Stimulated activated CD4-positive, alpha-beta T cell treated with anti-CD3 and anti-CD28 coated beads, Interleukin-15, amount 100 ng/mL, for 1 hour (primary cell): ENCODE measurements at regions not wholly inside any gene's neighbourhood (a gene's known extent, or its start where the extent isn't known, plus 50 kb on each side); places are given as distances from the start of the nearest gene placed in this dataset.

Experiments used
- DNase-seq, 2 donors: peaks; one replicate each; pipeline ENCODE4 v3.0.0-alpha.2; 2020; ENCODE audit warnings: low read depth in 1 of 2, low spot score in 1 of 2

DNA sequence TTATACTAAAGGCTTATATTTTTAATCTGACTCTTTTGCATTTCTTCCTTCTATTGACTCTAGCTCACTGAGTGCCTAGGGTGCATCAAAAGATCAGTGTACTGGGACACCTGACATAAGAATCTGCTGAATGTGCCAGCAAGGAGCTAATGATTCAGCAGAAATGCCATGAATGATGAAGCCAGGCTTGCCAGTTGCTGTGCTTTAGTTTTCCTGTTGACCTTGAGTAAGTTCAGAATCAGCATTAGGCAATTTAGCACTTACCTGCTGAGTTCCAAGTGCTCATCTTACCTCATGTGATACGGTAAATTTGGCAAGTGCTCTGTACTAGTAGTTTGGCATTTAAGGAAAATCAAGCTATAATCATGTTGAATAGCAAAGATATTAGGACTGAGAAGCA lies 523.2 kb upstream of the B3GALT2 start:
- DNase-seq = no peak

DNA sequence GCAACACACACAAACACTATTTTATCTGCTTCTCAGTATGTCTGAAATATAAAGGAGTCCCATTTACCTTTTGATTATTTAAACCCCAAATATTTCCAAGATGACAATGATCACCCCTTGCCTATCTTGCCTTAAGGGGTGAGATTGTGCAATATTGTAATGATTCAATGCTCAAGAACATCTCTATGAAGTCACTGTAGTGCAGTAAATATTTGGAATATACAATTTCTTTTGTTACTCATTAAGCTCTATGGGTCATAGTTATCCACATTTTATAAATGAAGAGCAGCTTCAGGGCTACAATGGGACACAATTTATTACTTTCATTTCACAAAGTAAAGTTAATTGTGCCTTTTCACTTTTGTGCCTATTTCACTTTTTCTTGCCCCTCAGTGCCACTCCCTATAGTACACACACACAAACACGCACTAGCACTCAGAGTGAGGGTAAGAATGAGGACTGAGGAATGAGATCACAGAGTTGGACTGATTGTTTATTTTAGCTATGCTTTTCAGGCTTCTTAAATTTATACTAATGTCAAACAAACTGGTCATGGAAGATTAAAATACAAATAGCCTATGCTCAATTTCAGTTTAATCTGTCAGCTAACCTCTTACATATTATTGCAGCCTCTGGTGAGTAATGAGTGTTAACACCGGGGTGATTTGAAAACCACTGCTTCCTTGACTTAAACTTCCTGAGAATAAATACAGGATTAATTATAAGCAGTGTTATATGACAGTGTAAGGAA lies 521.0 kb upstream of the B3GALT2 start:
- no peak for DNase-seq

DNA sequence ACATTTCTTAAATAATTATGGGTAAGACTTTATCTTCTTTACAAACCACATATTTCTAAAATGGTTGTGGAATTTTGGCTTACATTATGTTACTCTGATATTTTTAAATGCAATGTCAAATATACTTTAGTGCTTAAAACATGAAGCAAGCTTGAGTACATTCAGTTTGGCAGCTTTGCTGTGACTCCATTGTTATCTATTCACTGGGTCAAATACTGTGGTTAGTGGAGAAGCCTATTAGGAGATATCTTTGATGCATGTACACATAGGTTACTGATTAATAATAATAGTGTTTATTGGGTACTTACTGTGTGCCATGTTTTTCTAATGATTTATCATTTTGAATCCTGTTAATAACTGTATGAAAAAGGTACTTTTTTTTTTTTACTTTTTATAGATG lies 520.4 kb upstream of the B3GALT2 start:
- no peak for DNase-seq

DNA sequence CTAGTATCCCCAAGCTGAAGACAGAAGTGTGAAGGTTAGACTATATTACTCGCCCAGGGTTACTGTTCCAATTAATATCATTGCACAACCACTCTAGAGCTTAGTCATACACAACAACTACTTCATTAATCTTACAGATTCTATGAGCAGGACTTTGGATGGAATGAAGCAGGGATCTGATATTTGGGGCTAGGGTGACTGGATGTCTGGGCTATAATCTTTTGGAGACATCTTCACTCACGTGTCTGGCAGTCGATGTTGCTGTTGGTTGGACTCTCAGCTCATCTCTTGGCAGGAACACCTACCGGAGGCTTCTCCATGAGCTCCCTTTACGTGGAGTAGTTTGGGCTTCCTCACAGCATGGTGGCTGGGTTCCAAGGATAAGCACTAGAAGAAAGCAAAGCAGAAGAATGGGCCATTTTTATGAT lies 519.2 kb upstream of the B3GALT2 start:
- DNase-seq = no peak

DNA sequence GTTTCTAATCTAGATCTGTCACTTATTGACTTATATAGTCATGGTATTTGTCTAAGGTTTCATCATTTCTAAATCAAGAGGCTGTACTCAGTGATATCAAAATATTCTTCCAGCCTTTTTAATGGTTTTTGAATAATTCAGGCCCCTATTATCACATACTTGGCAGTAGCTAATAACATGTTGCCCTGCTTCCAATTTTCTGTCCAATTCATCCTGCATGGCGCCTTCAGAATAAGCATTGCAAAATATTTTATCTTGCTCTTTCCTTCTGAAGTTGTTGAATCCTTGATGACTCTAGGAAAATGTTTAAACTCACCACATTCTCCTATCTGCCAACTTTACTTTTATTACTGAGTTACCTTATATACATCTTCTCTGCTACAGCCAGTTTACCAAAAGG lies 517.2 kb upstream of the B3GALT2 start:
- no peak for DNase-seq

DNA sequence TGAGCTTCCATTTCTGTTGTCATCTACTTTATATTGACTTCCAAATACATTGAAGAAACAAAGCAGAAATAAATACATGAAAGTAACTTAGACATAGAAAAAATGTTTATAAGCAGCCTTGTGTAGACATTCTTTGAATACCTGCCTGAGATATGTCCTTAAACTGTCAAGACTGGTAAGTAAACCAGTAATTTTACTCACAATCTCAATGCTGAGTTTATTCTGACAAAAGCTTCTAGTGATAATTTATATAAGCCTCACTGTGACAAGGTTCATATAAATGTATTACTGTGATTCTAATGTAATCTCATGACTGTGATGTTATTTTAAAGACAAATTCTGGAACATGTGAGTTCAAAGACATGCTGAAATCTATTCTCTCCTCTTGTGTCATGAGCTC lies 516.7 kb upstream of the B3GALT2 start:
- no peak for DNase-seq

DNA sequence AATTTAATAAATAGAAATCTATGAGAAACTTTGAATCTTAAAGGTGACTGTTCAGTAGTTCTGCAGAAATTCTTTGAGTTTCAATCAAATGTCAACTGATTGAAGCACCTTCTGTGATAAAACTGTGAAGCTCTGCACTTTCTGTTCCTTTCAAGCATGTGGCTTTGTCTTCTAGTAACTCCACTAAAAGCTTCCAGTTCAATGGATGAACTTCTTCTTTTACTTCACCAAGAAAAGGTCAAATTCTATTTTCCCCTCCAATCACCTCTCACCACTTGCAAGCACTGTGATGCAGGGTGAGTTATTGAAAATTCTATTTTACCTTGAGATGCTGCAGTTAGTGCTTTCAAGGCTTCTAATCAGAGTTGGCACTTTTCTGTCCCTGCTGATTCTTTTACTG lies 515.3 kb upstream of the B3GALT2 start:
- DNase-seq = no peak

DNA sequence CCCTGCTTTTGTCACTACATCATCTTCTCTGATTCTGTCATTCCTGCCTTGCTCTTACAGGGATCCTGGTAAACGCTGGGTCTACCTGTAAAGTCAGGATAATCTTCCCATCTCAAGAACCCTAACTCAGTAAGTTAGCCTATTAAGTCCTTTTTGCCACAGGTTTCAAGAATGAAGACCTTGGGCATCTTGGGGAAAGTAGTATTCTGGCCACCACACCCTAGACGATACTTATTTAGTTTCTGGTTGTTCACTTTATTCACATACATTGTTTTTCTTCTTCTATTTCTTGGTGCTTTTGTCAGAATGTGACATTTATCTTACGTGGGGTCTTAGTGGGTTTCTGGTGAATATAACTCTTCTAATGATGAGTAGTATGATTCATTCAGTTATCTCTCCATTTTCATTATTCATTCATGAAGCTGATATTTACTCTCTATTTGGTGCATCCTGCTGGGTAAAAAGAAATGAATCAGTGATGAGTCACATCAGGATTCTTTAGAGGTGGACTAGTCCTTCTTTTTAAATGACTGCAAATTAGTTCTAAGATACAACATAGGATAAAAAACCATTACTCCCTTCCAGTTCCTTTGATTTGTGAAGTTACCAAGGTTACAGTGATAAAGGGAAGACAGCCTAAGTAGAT lies 514.4 kb upstream of the B3GALT2 start:
- no peak for DNase-seq

DNA sequence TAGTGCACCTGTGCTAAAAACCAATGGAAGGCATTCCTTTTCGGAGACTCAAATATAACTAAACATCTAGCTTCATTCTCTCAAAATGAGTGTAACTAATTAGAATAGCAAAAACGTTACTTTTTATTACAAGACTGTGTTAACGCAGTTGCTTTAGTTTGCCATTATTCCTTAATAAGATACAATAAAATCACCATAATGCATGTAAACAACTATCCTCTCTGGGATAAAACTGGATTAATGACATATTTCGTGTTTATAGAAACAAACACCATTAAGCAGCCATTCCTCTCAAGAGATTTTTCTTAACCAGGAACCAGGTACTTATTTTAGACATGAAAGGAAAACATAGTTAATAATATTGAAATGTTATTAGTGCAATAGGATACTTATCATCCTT lies 512.8 kb upstream of the B3GALT2 start:
- no peak for DNase-seq

DNA sequence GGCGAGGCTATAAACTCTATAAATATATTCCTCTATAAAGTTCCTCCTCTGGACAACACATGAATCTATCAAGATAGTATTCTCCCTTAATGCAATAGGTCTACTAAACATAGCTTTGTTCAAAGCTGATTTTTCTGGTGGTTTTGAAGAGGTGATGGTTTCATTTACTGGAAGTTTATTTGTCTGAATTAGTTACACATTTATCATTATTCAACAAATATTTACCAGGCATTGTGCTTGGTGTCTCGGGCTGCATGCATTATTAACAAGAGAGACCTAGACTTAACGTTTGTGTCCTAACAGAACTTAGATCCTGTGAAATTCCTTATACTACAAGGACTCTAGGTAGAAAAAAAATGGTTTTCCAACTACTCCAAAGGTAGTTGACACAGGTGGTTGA lies 511.4 kb upstream of the B3GALT2 start:
- no peak for DNase-seq

DNA sequence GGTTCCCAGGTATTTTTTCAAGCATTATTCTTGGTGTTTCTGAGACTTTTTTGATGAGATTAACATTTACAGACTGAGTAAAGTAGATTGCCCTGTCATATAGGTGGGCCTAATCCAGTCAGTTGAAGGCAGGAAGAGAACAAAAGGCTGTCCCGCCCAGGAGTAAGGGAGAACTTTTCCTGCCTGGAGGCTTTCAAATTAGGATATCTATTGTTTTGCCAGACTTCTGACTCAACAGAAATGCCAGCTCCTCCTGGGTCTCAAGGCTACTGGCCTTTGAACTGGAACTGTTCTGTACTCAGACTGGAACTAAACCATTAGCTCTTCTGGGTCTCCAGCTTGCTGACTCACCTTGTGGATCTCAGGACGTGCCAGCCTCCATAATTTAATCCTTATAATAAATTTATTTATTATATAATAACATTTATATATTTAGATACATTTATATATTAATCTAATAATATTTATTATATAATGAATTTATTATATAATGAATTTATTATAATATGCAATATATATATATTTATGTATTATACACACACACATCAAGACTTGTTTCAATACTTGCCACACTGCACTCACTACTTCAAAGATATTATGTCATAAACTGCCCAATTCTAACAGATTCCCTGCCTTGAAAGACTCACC lies 510.8 kb upstream of the B3GALT2 start:
- no peak for DNase-seq

DNA sequence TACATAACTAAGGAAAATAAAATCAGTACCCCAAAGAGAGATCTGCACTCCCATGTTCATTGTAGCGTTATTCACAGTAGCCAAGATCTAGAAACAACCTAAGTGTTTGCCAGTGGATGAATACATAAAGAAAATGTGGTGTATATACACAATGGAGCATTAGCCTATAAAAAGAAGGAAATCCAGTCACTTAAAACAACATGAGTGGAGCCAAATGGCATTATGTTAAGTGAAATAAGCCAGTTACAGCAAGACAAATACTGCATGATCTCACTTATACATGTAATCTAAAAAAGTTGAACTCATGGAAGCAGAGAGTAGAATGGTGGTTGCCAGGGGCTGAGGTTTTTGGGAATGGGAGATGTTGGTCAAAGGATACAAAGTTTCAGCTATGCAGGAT lies 508.3 kb upstream of the B3GALT2 start:
- DNase-seq = no peak

DNA sequence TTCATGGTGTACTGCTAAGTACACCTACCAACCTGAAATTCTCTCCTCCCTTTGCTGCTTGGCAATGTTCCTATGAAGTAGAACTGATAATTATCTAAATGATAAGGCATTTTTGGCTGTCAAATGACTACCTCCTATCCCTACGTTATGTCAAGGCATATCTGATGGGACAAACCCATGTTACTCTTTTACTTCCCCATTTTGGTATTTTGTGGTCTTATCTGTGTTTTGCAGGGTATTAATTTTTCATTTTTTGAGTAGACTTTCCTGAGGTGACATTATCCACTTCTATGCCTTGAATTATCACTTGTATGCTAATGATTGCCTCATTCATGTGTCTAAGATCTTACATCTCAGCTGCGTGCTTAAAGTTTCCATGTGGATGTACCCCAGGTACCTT lies 499.6 kb upstream of the B3GALT2 start:
- DNase-seq = no peak

DNA sequence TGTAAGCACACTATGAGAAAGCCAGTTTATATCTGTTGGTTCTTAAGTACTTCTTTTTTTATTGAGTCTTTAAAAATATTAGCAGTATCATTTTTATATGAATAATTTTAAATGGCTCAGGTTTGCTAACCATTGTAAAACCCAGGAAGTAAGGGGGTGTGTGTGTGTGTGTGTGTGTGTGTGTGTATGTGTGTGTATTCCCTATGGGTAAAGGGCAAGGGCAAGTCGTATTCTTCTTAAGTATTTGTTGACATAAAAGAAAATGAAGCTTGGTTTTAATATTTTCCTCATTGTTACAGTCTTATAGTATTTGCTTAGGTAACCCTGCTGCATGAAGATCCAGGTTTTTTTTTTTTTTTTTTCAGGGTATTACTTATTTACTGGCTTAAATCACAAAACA lies 495.0 kb upstream of the B3GALT2 start:
- no peak for DNase-seq

DNA sequence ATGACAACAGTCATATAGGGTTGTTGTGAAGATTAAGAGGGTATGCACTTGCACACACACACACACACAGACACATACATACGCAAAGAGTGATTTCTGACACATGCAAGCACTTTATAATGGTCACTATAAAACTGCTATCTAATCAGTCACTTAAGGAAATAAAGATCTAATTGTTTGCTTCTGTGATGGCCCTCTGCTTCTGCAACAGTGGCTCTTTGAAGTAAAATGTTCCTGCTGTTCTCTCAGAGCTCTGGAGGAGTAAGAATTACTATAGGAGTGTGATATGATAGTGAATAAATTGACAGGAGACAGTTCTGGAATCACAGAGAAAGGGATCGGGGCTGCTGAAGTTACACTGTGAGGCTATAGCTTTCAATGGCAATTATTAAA lies 494.5 kb upstream of the B3GALT2 start:
- DNase-seq = no peak

DNA sequence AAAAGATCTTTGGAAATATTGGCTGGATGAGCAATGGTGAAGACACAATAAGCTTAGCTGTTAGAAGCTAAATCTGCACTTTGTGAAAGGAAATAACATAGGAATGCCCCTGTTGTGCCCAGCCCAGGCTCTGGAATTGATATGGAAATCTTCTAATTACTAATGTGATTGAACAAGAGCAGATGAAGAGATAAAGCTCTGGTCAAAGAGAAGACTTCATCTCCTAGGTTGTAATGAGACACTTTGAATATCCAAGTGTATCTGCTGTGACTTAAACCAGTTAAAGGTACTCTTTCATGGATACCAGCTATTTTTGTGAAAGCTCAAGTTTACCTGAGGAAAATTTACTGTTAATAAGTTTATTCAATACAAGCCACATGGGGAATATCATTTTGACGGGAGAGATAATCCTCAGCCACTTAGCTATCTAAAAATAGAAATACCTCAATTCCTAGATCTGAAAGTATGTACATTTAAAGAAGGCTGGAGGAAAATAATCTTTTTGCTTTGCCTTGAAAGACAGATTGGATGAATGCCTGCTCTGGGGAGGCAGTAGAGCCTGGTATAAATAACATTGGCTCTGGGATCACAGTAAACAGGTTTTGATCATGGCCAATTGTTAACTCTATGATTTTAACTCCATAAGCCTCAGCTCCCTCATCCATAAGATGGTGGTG lies 494.0 kb upstream of the B3GALT2 start:
- no peak for DNase-seq

DNA sequence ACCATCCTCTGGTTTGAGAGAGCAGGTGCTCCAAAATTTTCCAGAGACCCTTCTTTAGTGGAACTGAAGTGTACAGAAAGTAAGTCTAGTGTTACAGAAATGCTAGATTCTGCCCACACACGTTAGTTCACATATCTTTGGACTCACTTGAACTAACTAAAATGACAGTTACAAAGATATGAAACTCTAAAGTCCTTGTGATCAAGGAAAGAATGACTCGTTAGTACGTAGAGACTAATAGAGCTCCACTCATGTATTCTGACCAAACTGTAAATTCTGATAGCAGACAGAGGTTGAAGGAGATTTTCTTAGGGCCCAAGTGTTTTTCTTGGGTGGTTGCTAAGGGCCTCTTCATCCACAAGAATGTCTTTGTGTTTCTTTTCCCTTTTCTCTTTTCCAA lies 491.5 kb upstream of the B3GALT2 start:
- no peak for DNase-seq

DNA sequence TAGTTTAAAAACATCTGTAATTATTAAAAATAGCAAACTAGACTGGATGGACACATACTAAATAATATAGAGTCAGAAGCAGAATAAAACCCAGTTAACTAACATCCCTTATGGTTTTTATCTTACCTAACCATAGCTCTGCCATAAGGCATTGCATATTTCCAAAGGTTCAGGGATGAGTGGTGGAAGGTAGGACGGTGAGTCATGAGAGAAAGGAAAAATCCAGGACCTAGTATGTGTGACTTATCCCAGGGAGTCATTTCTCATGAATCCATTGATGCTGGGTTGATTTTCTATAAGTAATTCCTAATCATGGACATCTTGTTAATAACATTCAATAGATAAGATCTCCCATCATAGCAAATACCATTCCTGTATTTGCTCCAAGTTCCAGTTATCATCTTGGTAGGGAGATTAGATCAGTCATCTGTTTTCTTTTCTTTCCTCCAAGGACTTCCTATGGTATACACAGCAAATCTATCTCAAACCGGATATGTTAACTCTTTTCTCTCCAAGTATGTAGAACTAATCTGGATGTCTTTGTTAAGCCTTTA lies 490.7 kb upstream of the B3GALT2 start:
- DNase-seq = no peak

DNA sequence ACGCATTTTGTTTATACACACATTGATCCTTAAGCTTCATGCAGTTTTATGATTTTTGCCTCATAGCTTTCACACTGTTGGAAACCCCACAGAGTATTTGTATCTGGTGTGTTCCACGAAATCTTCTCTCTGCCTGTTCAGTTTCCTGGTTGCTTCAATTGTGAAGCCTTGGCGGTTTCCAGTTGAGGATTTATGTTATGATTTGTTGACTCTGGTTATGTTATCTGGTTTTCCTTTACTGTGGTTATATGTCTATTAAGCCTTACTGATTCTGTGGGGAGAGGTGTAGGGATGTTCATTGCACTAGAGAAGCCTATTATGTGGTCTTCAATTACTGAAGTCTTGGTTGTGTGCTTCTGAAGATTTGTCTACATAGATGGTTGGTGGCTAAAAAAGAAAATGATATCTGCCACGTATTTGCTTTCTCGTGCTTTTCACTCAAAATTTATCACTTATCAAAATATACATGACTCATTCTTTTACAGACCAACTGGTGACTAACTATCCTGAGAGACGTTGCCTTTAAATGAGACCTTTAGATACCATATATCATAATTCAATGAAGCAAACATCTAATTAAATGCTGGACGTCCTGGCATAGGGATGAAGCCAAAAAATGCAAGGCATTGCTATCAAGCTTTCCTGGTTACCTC lies 488.0 kb upstream of the B3GALT2 start:
- DNase-seq = no peak

DNA sequence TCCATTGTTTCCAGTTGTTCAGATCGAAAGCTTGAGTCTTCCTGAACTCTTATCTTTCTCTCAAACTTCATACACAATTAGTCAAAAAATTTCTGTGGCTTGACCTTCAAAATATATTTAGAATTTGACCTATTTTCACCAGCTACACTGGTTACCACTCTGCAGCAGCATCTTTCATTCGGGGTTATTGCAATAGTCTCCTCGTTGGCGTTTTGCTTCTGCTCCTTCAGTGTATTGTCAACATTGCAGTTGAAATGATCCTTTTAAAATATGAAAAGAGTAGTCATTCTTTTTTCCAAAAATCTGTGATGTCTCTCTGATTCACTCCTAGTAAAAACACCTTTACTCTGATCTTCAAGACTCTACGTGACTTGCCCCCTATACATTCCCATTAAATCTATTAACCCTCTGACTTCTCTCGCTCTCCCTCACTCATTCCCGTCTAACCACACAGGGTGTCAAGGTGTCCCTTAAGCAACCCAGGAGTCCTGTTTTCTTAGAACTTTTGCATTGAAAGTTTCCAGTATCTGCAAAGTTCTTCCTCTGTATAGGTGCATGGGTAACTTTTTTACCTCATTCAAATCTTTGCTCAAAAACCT lies 480.2 kb upstream of the B3GALT2 start:
- DNase-seq = no peak

DNA sequence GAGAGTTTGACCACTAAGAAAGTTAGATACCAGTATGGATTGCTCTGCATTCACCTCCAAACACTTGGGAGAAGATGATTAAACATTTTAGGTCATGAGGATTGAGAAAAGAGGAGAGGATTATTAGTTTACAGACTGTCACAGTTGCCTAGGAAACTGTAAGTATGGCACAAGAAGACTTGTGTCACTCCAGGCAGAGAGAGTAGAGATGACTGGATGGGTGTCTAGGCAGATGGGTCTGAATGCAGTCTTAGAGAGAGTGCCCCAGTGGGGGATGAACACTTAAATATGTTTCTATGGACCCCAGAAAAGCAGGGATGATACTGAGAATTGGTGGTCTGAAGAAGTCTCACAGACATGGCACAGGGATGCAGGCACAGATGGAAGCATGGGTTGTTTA lies 477.6 kb upstream of the B3GALT2 start:
- no peak for DNase-seq
